ENCODE measurements at regions not wholly inside any gene's neighbourhood (a gene's known extent, or its start where the extent isn't known, plus 50 kb on each side); places are given as distances from the start of the nearest gene placed in this dataset.

DNA sequence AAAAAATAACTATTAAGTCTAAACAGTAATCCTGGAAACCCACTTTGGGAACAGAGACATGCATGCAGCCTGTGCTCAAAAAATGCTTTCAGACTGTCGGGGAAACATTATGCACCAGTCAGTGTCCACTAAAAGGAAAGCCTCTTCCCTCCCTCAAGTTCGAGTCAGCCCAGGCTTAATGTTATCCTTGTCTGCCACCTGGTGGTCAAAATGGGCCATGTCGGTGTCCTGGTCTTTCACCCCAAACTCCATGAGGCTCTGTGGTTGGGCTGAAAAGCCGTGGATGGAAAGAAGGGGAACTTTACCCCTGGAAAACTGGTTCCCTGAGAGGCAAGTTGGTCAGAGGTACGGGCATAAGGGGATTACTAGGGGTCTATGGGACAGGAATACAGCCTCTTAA is 88.4 kb upstream of the ZNF492 start:
- ATAC-seq, result peak in 2 of 4 donors; percentile 66
- no peak for TF ChIP-seq POLR2A (IDR thresholded peaks at IDR 0.05)
- TF ChIP-seq, protein P1, sequence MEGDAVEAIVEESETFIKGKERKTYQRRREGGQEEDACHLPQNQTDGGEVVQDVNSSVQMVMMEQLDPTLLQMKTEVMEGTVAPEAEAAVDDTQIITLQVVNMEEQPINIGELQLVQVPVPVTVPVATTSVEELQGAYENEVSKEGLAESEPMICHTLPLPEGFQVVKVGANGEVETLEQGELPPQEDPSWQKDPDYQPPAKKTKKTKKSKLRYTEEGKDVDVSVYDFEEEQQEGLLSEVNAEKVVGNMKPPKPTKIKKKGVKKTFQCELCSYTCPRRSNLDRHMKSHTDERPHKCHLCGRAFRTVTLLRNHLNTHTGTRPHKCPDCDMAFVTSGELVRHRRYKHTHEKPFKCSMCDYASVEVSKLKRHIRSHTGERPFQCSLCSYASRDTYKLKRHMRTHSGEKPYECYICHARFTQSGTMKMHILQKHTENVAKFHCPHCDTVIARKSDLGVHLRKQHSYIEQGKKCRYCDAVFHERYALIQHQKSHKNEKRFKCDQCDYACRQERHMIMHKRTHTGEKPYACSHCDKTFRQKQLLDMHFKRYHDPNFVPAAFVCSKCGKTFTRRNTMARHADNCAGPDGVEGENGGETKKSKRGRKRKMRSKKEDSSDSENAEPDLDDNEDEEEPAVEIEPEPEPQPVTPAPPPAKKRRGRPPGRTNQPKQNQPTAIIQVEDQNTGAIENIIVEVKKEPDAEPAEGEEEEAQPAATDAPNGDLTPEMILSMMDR (IDR thresholded peaks at IDR 0.05), result peak; percentile 31 to 74 (median 61)

DNA sequence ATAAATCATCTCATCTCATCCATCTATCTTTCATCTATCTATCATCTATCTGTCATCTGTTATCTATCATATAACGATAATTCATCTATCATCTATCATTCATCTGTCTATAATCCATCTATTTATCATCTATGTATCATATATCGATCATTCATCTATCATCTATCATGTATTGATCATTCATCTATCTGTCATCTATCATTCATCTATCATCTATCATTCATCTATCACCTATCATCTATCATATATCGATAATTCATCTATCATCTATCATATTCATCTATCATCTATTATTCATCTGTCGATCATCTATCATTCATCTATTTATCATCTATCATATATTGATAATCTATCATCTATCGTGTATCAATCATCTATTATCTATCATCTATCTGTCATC is 100.4 kb upstream of the ZNF492 start:
- TF ChIP-seq, protein P1 (IDR thresholded peaks at IDR 0.05), result no peak
- no peak for TF ChIP-seq POLR2A (IDR thresholded peaks at IDR 0.05)
- WGBS, 4 donors, result 81 to 89% (median 88%) methylated on average over 5 of the region's 5 CpGs
- intact Hi-C loops (cut with DNase I), result no loop called here
- peaks cover 0 to 23% (median 6%) of the 10 kb centered on the region in 9 donors for H3K27me3 ChIP-seq
- peaks cover 0 to 15% (median 0%) of the 10 kb centered on the region in 12 donors for H3K9me3 ChIP-seq
- H3K36me3 ChIP-seq, result no peaks in the 10 kb centered on the region
- H3K4me1 ChIP-seq, result peaks cover 0 to 7% (median 0%) of the 10 kb centered on the region in 12 donors
- no peak for DNase-seq
- ATAC-seq, result no peak
- H3K27ac ChIP-seq, result no peak overlapping the region
- no peak overlapping the region for H3K4me3 ChIP-seq

More for the DNA sequence above, 88.4 kb upstream of the ZNF492 start:
- Histone ChIP-seq H3K4me3 (no peak overlapping the region), H3K9me3 (peaks cover 0 to 30% (median 11%) of the 10 kb centered on the region in 12 donors), H3K4me1 (no peaks in the 10 kb centered on the region), H3K36me3 (no peaks in the 10 kb centered on the region), H3K27ac (no peak overlapping the region), H3K27me3 (no peaks in the 10 kb centered on the region)
- intact Hi-C loops (cut with DNase I), result loop anchor here in 1 of 10 donors (10.0 kb wide), 1 partner anchor 1341 kb away; no protein-coding TSS in a partner anchor
- DNase-seq, result peak in 1 of 5 donors; percentile 13
- WGBS, 4 donors, result 13 to 14% (median 13%) methylated on average over 5 of the region's 5 CpGs

DNA sequence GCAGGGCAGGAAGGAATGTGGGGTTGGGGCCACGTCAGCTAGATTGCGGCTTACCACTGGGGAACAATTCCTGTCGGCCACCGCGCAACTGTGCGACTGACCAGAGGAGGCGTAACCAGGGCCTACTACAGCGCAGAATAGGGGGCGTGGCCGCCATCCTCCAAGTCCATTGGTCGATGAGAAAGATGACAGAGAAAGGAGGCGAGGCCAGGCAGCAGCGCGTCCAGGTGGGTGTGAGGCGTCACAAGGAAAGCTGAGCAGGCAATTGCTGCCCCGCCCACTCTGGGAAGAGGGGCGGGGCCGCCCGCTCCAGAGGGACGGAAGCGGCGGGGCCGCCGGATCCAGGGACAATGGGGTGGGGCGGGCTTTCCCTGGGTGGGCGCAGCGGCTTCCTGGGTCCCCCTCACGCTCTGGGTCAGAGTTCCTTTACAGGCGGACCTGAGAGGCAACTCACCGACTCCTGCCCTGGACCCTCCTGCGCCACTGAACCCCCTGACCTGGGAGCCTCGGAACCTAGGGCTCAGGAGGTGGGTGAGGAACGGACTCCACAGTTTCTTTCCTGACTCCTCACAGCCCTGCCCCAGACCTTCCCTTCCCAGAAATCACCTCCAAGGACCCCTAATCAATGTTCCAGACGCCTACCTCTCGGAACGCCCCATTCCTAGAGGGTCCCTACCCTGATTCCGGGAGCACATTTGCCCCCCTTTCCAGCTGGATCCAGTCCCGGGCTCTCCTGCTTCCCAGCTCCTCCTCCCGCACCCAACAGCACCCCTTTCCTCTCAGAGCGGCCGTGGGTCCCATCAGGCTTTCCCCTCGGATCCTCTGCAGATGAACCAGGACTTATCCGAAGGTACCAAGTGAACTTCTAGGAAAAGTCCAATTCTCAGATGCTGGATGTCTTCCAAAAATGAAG is 101.5 kb upstream of the ZNF492 start:
- no peaks in the 10 kb centered on the region for H3K36me3 ChIP-seq
- H3K27me3 ChIP-seq, result peaks cover 0 to 23% (median 6%) of the 10 kb centered on the region in 9 donors
- peak overlapping the region in 10 of 12 donors; percentile 22 to 56 (median 47) for H3K4me3 ChIP-seq
- H3K27ac ChIP-seq, result peak overlapping the region in 2 of 12 donors; percentile 47 to 59
- DNase-seq, result peak; percentile 63 to 84 (median 68)
- H3K4me1 ChIP-seq, result peaks cover 0 to 7% (median 0%) of the 10 kb centered on the region in 12 donors
- ATAC-seq, result peak in 3 of 4 donors; percentile 79 to 97 (median 83)
- intact Hi-C loops (cut with DNase I), result no loop called here
- peak; percentile 66 to 68 for TF ChIP-seq POLR2A (IDR thresholded peaks at IDR 0.05)
- TF ChIP-seq, protein P1 (IDR thresholded peaks at IDR 0.05), result peak in 3 of 12 donors; percentile 9 to 34 (median 12)
- H3K9me3 ChIP-seq, result peaks cover 0 to 14% (median 0%) of the 10 kb centered on the region in 12 donors
- 2 to 4% (median 3%) methylated on average over 30 to 43 of the region's 43 CpGs for WGBS, 4 donors

DNA sequence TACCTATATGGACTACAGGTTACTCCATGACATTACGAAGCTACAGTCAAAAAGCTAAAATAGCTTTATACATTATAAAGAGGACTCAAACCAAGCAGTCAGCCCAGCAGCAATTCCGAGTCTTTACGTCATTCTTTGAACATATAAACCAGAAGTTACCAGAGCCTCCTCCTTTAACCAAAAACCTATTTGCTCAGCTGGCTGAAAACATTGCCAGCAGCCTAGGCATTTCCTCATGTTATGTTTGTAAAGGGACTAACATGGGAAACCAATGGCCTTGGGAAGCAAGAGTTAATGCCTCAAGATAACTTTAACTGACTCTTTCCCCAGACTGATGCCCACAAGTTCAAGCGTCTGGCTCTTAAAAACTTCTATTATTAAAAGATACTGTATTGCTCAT is 104.1 kb upstream of the ZNF492 start:
- H3K9me3 ChIP-seq, result peaks cover 0 to 13% (median 0%) of the 10 kb centered on the region in 12 donors
- H3K27ac ChIP-seq, result peak overlapping the region in 1 of 12 donors; percentile 48
- WGBS, 4 donors, result 61 to 86% (median 75%) methylated on average over 4 of the region's 4 CpGs
- ATAC-seq (no peak), DNase-seq (no peak)
- peak overlapping the region in 1 of 12 donors; percentile 15 for H3K4me3 ChIP-seq
- H3K36me3 ChIP-seq, result no peaks in the 10 kb centered on the region
- intact Hi-C loops (cut with DNase I), result no loop called here
- peaks cover 0 to 28% (median 6%) of the 10 kb centered on the region in 9 donors for H3K27me3 ChIP-seq
- peaks cover 0 to 10% (median 0%) of the 10 kb centered on the region in 12 donors for H3K4me1 ChIP-seq
- TF ChIP-seq POLR2A (IDR thresholded peaks at IDR 0.05), result no peak
- TF ChIP-seq, protein P1 (IDR thresholded peaks at IDR 0.05), result no peak

All from heart left ventricle (tissue), 16 donors.